Mesothelial cell of epicardium (in vitro differentiated cells): ENCODE measurements at regions not wholly inside any gene's neighbourhood (a gene's known extent, or its start where the extent isn't known, plus 50 kb on each side); places are given as distances from the start of the nearest gene placed in this dataset.

ENCODE experiments used
- DNase-seq, 2 experiments: peaks; one replicate each; pipeline ENCODE4 v3.0.0; 2021; ENCODE audit warnings: low spot score in 2 of 2; ENCODE audit not compliant: unreplicated experiment in 2 of 2
- H3K27ac Mint-ChIP-seq: 2 replicates; pipeline ENCODE4 v1.8.0; 2021; ENCODE audit warnings: mixed read lengths
- H3K27me3 Mint-ChIP-seq: 2 replicates; pipeline ENCODE4 v1.8.0; 2021; ENCODE audit warnings: low read depth, mixed read lengths
- H3K36me3 Mint-ChIP-seq: 2 replicates; pipeline ENCODE4 v1.8.0; 2021; ENCODE audit warnings: mixed read lengths
- H3K4me1 Mint-ChIP-seq: 2 replicates; pipeline ENCODE4 v1.8.0; 2021; ENCODE audit warnings: mixed read lengths
- H3K4me3 Mint-ChIP-seq: 2 replicates; pipeline ENCODE4 v1.8.0; 2021; ENCODE audit warnings: mild to moderate bottlenecking, moderate library complexity, mixed read lengths
- H3K9me3 Mint-ChIP-seq: 2 replicates; pipeline ENCODE4 v1.8.0; 2021; ENCODE audit warnings: mixed read lengths
- CTCF ChIP-seq: fragments of 200-600 bp; sonication (generic); IDR thresholded peaks from one replicate; pipeline ENCODE4 v1.5.0; 2021; ENCODE audit warnings: antibody characterized with exemption; ENCODE audit not compliant: unreplicated experiment

- H3K9me3 Mint-ChIP-seq, result no peaks in the 10 kb centered on the region
- H3K36me3 Mint-ChIP-seq, result no peaks in the 10 kb centered on the region
- H3K27me3 Mint-ChIP-seq, result peaks cover 50% of the 10 kb centered on the region
- H3K27ac Mint-ChIP-seq, result no peak overlapping the region
- no peaks in the 10 kb centered on the region for H3K4me1 Mint-ChIP-seq
- no peak for TF ChIP-seq CTCF
- H3K4me3 Mint-ChIP-seq, result no peak overlapping the region
- no peak for DNase-seq
These were observed 120.5 kb upstream of the NRBF2 start for GRCh38 chr10:63012623-63013022.

- H3K4me3 Mint-ChIP-seq, result no peak overlapping the region
- TF ChIP-seq CTCF, result no peak
- peaks cover 59% of the 10 kb centered on the region for H3K27me3 Mint-ChIP-seq
- no peaks in the 10 kb centered on the region for H3K4me1 Mint-ChIP-seq
- H3K27ac Mint-ChIP-seq, result no peak overlapping the region
- DNase-seq, result no peak
- no peaks in the 10 kb centered on the region for H3K36me3 Mint-ChIP-seq
- no peaks in the 10 kb centered on the region for H3K9me3 Mint-ChIP-seq
These were observed 122.9 kb upstream of the NRBF2 start for GRCh38 chr10:63010203-63010602.

- peaks cover 59% of the 10 kb centered on the region for H3K27me3 Mint-ChIP-seq
- H3K9me3 Mint-ChIP-seq, result no peaks in the 10 kb centered on the region
- H3K4me3 Mint-ChIP-seq, result no peak overlapping the region
These were observed 124.6 kb upstream of the NRBF2 start for GRCh38 chr10:63008491-63008890.

GRCh38 chr10:63007112-63007511 lies 126.0 kb upstream of the NRBF2 start:
- Mint-ChIP-seq H3K36me3 (no peaks in the 10 kb centered on the region), H3K9me3 (no peaks in the 10 kb centered on the region), H3K27ac (no peak overlapping the region), H3K4me1 (no peaks in the 10 kb centered on the region), H3K27me3 (peaks cover 51% of the 10 kb centered on the region), H3K4me3 (no peak overlapping the region)
- TF ChIP-seq CTCF, result no peak
- no peak for DNase-seq

More at GRCh38 chr10:63008491-63008890, 124.6 kb upstream of the NRBF2 start:
- DNase-seq, result no peak
- H3K4me1 Mint-ChIP-seq, result no peaks in the 10 kb centered on the region
- TF ChIP-seq CTCF, result no peak
- no peaks in the 10 kb centered on the region for H3K36me3 Mint-ChIP-seq
- no peak overlapping the region for H3K27ac Mint-ChIP-seq

GRCh38 chr10:63005246-63005645 lies 127.9 kb upstream of the NRBF2 start:
- Mint-ChIP-seq H3K4me1 (no peaks in the 10 kb centered on the region), H3K36me3 (no peaks in the 10 kb centered on the region), H3K27ac (no peak overlapping the region), H3K9me3 (no peaks in the 10 kb centered on the region), H3K4me3 (no peak overlapping the region), H3K27me3 (peaks cover 48% of the 10 kb centered on the region)
- DNase-seq, result no peak
- no peak for TF ChIP-seq CTCF

- DNase-seq, result no peak
- peaks cover 38% of the 10 kb centered on the region for H3K27me3 Mint-ChIP-seq
- H3K4me3 Mint-ChIP-seq, result no peak overlapping the region
- H3K27ac Mint-ChIP-seq, result no peak overlapping the region
- no peaks in the 10 kb centered on the region for H3K9me3 Mint-ChIP-seq
- no peaks in the 10 kb centered on the region for H3K4me1 Mint-ChIP-seq
- no peaks in the 10 kb centered on the region for H3K36me3 Mint-ChIP-seq
- TF ChIP-seq CTCF, result peak; percentile 42
These were observed 129.2 kb upstream of the NRBF2 start for GRCh38 chr10:63003816-63004453.
